PC-9 (cell line): ENCODE measurements at regions not wholly inside any gene's neighbourhood (a gene's known extent, or its start where the extent isn't known, plus 50 kb on each side); places are given as distances from the start of the nearest gene placed in this dataset.

Experiments
- CTCF ChIP-seq: fragments of 200-600 bp; sonication (generic); conservative IDR thresholded peaks from 2 replicates; pipeline ENCODE4 v1.6.1; 2017; ENCODE audit warnings: mixed run types, antibody characterized with exemption, mild to moderate bottlenecking, moderate library complexity
- EZH2 ChIP-seq: fragments of 200-600 bp; sonication (generic); IDR thresholded peaks from 2 replicates; pipeline ENCODE4 v1.8.0; 2017; ENCODE audit warnings: antibody characterized with exemption, low read depth

GRCh38 chr20:59526242-59527225 is 77.8 kb upstream of the PHACTR3 start:
- peak; percentile 49; the same call in 1 of the 2 replicates for TF ChIP-seq CTCF
- no peak for TF ChIP-seq EZH2
